Mesendoderm (in vitro differentiated cells): ENCODE measurements at regions not wholly inside any gene's neighbourhood (a gene's known extent, or its start where the extent isn't known, plus 50 kb on each side); places are given as distances from the start of the nearest gene placed in this dataset.

Experiments used
- DNase-seq: peaks from one replicate; pipeline ENCODE4 v3.0.0; 2013
- H2AK5ac ChIP-seq: 2 replicates; pipeline ENCODE4 v1.6.1; 2013; ENCODE audit warnings: low read length, inconsistent platforms
- H2BK120ac ChIP-seq: 2 replicates; pipeline ENCODE4 v1.6.1; 2013; ENCODE audit warnings: low read depth, mild to moderate bottlenecking, low read length, moderate library complexity, mixed read lengths
- H2BK15ac ChIP-seq: replicated peaks from 2 replicates; pipeline ENCODE4 v1.6.1; 2013; ENCODE audit warnings: low read depth, mild to moderate bottlenecking, moderate library complexity
- H2BK5ac ChIP-seq: 2 replicates; pipeline ENCODE4 v1.6.1; 2013; ENCODE audit warnings: low read length, inconsistent platforms
- H3K18ac ChIP-seq: 2 replicates; pipeline ENCODE4 v1.6.1; 2013; ENCODE audit warnings: mild to moderate bottlenecking, low read length, mixed read lengths
- H3K23ac ChIP-seq: one replicate; pipeline ENCODE4 v1.6.1; 2013; ENCODE audit warnings: low read length
- H3K27ac ChIP-seq: 2 replicates; pipeline ENCODE4 v1.5.1; 2013; ENCODE audit warnings: low read depth, mild to moderate bottlenecking, inconsistent platforms, low read length, moderate library complexity
- H3K27me3 ChIP-seq: 2 replicates; pipeline ENCODE4 v1.6.1; 2013; ENCODE audit warnings: low read length, control low read depth, mild to moderate bottlenecking, inconsistent platforms; ENCODE audit not compliant: insufficient read depth, poor library complexity
- H3K36me3 ChIP-seq: 2 replicates; pipeline ENCODE4 v1.6.1; 2013; ENCODE audit warnings: low read length, inconsistent platforms; ENCODE audit not compliant: control insufficient read depth, insufficient read depth
- H3K4ac ChIP-seq: one replicate; pipeline ENCODE4 v1.6.1; 2013; ENCODE audit warnings: low read depth, mild to moderate bottlenecking, low read length, moderate library complexity
- H3K4me1 ChIP-seq: 2 replicates; pipeline ENCODE4 v1.6.1; 2013; ENCODE audit warnings: low read depth, low read length, inconsistent platforms; ENCODE audit not compliant: control insufficient read depth
- H3K4me2 ChIP-seq: 2 replicates; pipeline ENCODE4 v1.6.1; 2013; ENCODE audit warnings: low read length
- H3K4me3 ChIP-seq: 2 replicates; pipeline ENCODE4 v1.5.1; 2013; ENCODE audit warnings: mild to moderate bottlenecking, low read length
- H3K56ac ChIP-seq: one replicate; pipeline ENCODE4 v1.6.1; 2013; ENCODE audit warnings: low read length
- H3K79me1 ChIP-seq: 2 replicates; pipeline ENCODE4 v1.6.1; 2013; ENCODE audit warnings: low read length, inconsistent platforms
- H3K79me2 ChIP-seq: 2 replicates; pipeline ENCODE4 v1.6.1; 2013; ENCODE audit warnings: mild to moderate bottlenecking, low read length; ENCODE audit not compliant: control insufficient read depth, insufficient read depth
- H3K9ac ChIP-seq: 2 replicates; pipeline ENCODE4 v1.6.1; 2013; ENCODE audit warnings: low read length, inconsistent platforms
- H4K5ac ChIP-seq: one replicate; pipeline ENCODE4 v1.6.1; 2013; ENCODE audit warnings: low read length
- H4K8ac ChIP-seq: one replicate; pipeline ENCODE4 v1.6.1; 2013; ENCODE audit warnings: low read depth, mild to moderate bottlenecking, control low read depth, low read length, moderate library complexity
- WGBS: extraction: QIAGEN DNeasy Blood & Tissue Kit; methylation state at CpG from one replicate; pipeline ENCODE4 v1.1.7; 2013; ENCODE audit warnings: low lambda C conversion rate, missing lambda C conversion rate; ENCODE audit not compliant: insufficient coverage; ENCODE audit errors: extremely low coverage; 5-methylcytosine and 5-hydroxymethylcytosine counted together

- no peak for DNase-seq
- Histone ChIP-seq H3K79me1 (no peaks in the 10 kb centered on the region), H4K8ac (no peak overlapping the region), H3K4ac (no peak overlapping the region), H3K18ac (no peak overlapping the region), H3K27me3 (no peaks in the 10 kb centered on the region), H3K56ac (no peak overlapping the region), H3K79me2 (no peaks in the 10 kb centered on the region), H3K4me1 (no peaks in the 10 kb centered on the region), H2BK5ac (no peak overlapping the region), H2AK5ac (no peak overlapping the region), H2BK15ac (no peak overlapping the region), H3K27ac (no peak overlapping the region), H3K4me2 (no peak overlapping the region), H4K5ac (no peak overlapping the region), H3K36me3 (no peaks in the 10 kb centered on the region), H2BK120ac (no peak overlapping the region), H3K4me3 (no peak overlapping the region), H3K23ac (no peak overlapping the region), H3K9ac (no peak overlapping the region)
- no CpG with 5 or more reads among the region's 1 CpG for WGBS
Measured at GRCh38 chr12:105961821-105962671, 176.7 kb downstream of the NUAK1 start.

DNA sequence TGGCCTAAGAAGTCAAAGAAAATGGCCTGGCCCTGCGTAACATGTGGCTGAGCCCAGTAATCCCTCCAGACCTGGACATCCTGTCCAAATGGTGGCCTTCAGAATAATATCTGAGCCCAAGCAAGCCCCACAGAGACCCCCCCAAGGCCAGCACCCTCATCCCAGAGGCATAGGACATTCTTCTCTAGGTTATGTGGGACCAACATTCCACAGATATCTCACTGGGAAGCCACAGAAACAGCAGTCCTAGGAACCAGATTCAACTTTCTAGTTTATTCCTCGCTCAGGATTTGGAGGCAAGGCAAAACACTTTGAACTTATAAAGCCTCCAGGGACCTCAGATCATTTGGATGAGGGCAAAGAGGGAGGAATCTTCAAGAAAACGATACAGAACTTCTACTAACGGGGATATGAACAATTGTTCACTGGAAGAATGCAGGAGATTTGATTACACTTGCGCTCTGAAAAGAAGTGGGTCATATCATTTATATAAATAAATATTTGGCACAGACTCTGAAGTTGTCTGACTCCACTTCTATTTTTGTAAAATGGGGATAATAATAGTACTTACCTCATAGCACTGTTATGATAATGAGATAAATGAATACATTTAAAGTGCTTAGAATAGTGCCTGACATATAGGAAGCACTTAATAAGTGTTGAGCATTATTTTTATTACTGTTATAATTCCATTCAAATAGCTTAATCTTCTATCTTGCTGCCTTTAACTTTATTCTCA, 171.5 kb downstream of the NUAK1 start:
- H4K8ac ChIP-seq: no peak overlapping the region
- H3K27ac ChIP-seq: no peak overlapping the region
- no peak overlapping the region for H3K9ac ChIP-seq
- H3K79me2 ChIP-seq: no peaks in the 10 kb centered on the region
- no peak overlapping the region for H3K18ac ChIP-seq
- H2AK5ac ChIP-seq: no peak overlapping the region
- no peak overlapping the region for H3K4me2 ChIP-seq
- no peaks in the 10 kb centered on the region for H3K36me3 ChIP-seq
- no peak overlapping the region for H2BK120ac ChIP-seq
- no peak for DNase-seq
- no peak overlapping the region for H2BK15ac ChIP-seq
- no CpG with 5 or more reads among the region's 5 CpGs for WGBS
- no peak overlapping the region for H3K56ac ChIP-seq
- no peak overlapping the region for H3K4me3 ChIP-seq
- no peak overlapping the region for H3K4ac ChIP-seq
- H3K27me3 ChIP-seq: no peaks in the 10 kb centered on the region
- no peak overlapping the region for H3K23ac ChIP-seq
- H3K4me1 ChIP-seq: no peaks in the 10 kb centered on the region
- H2BK5ac ChIP-seq: no peak overlapping the region
- H4K5ac ChIP-seq: no peak overlapping the region
- no peaks in the 10 kb centered on the region for H3K79me1 ChIP-seq

GRCh38 chr12:105968025-105968424, 170.7 kb downstream of the NUAK1 start:
- H3K27ac ChIP-seq: no peak overlapping the region

DNA sequence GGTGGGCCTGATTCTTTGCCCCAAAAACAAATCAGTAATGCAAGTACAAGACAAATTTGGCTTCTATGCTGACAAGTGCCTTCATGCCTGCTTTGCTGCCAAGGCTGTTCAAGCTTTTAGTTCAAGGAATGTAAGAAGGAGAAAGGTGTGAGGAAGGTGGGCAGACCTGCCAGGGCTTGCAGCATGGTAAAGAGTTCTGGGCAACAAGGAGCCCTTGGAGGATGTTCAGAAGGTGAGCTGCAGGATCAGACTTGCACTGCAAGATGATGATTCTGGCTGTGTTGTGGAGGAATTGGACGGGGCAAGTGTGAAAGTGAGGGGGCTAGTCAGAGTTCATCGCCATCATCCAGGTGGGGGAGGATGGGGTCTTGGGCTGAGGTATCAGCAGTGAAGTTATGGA, 167.9 kb downstream of the NUAK1 start:
- H3K36me3 ChIP-seq: no peaks in the 10 kb centered on the region
- no peak overlapping the region for H2BK5ac ChIP-seq
- no peak overlapping the region for H4K5ac ChIP-seq
- no peak overlapping the region for H4K8ac ChIP-seq
- no peaks in the 10 kb centered on the region for H3K27me3 ChIP-seq
- no peak overlapping the region for H3K56ac ChIP-seq
- H3K4me1 ChIP-seq: no peaks in the 10 kb centered on the region
- H3K4me2 ChIP-seq: no peak overlapping the region
- no peak overlapping the region for H3K27ac ChIP-seq
- H3K23ac ChIP-seq: no peak overlapping the region
- no peak overlapping the region for H3K9ac ChIP-seq
- no CpG with 5 or more reads among the region's 2 CpGs for WGBS
- H2BK15ac ChIP-seq: no peak overlapping the region
- no peaks in the 10 kb centered on the region for H3K79me2 ChIP-seq
- H2BK120ac ChIP-seq: no peak overlapping the region
- H3K4ac ChIP-seq: no peak overlapping the region
- H3K4me3 ChIP-seq: no peak overlapping the region
- H3K79me1 ChIP-seq: no peaks in the 10 kb centered on the region
- no peak overlapping the region for H2AK5ac ChIP-seq
- H3K18ac ChIP-seq: no peak overlapping the region
- no peak for DNase-seq

More at GRCh38 chr12:105968025-105968424, 170.7 kb downstream of the NUAK1 start:
- Histone ChIP-seq H3K4me3 (no peak overlapping the region), H3K18ac (no peak overlapping the region), H2BK120ac (no peak overlapping the region), H3K36me3 (no peaks in the 10 kb centered on the region), H3K79me2 (no peaks in the 10 kb centered on the region), H4K8ac (no peak overlapping the region), H3K4me1 (no peaks in the 10 kb centered on the region), H2BK5ac (no peak overlapping the region), H3K4me2 (no peak overlapping the region), H3K27me3 (no peaks in the 10 kb centered on the region), H3K79me1 (no peaks in the 10 kb centered on the region), H3K23ac (no peak overlapping the region), H4K5ac (no peak overlapping the region), H3K4ac (no peak overlapping the region), H2AK5ac (no peak overlapping the region), H3K56ac (no peak overlapping the region), H3K9ac (no peak overlapping the region), H2BK15ac (no peak overlapping the region)
- DNase-seq: no peak
- WGBS: no CpG with 5 or more reads among the region's 1 CpG

GRCh38 chr12:105974738-105975137, 164.0 kb downstream of the NUAK1 start:
- Histone ChIP-seq H2AK5ac (no peak overlapping the region), H3K9ac (no peak overlapping the region), H3K18ac (no peak overlapping the region), H2BK15ac (no peak overlapping the region), H3K4me3 (no peak overlapping the region), H3K27ac (no peak overlapping the region), H3K4me1 (no peaks in the 10 kb centered on the region), H3K23ac (no peak overlapping the region), H3K4ac (no peak overlapping the region), H4K5ac (no peak overlapping the region), H3K79me1 (no peaks in the 10 kb centered on the region), H4K8ac (no peak overlapping the region), H2BK5ac (no peak overlapping the region), H3K79me2 (no peaks in the 10 kb centered on the region), H3K36me3 (no peaks in the 10 kb centered on the region), H3K56ac (no peak overlapping the region), H3K4me2 (no peak overlapping the region), H3K27me3 (no peaks in the 10 kb centered on the region), H2BK120ac (no peak overlapping the region)
- WGBS: no CpG with 5 or more reads among the region's 4 CpGs
- DNase-seq: no peak
